NT2/D1 (cell line): ENCODE measurements at regions not wholly inside any gene's neighbourhood (a gene's known extent, or its start where the extent isn't known, plus 50 kb on each side); places are given as distances from the start of the nearest gene placed in this dataset.

ENCODE experiments used
- DNase-seq: peaks from one replicate; pipeline ENCODE4 v3.0.0-alpha.2; 2011; ENCODE audit warnings: low read depth, low spot score
- H3K27me3 ChIP-seq: 2 replicates; pipeline ENCODE4 v1.6.0; 2011; ENCODE audit warnings: mild to moderate bottlenecking; ENCODE audit not compliant: insufficient read length, insufficient read depth
- H3K36me3 ChIP-seq: 2 replicates; pipeline ENCODE4 v1.6.1; 2011; ENCODE audit warnings: mild to moderate bottlenecking, low read length, mixed read lengths; ENCODE audit not compliant: insufficient read depth, insufficient read length
- H3K4me1 ChIP-seq: 2 replicates; pipeline ENCODE4 v1.5.1; 2011; ENCODE audit not compliant: insufficient read depth, insufficient read length
- H3K4me3 ChIP-seq: 2 replicates; pipeline ENCODE4 v1.5.1; 2011; ENCODE audit warnings: low read depth; ENCODE audit not compliant: insufficient read length
- H3K9ac ChIP-seq: 2 replicates; pipeline ENCODE4 v1.6.0; 2011; ENCODE audit warnings: low read depth; ENCODE audit not compliant: insufficient read length
- H3K9me3 ChIP-seq: 2 replicates; pipeline ENCODE4 v1.5.1; 2011; ENCODE audit warnings: mild to moderate bottlenecking, low read length; ENCODE audit not compliant: insufficient read depth
- SUZ12 ChIP-seq: IDR thresholded peaks from 2 replicates; pipeline ENCODE4 v1.6.1; 2011; ENCODE audit not compliant: insufficient read length, insufficient read depth; ENCODE audit errors: extremely low read depth
- YY1 ChIP-seq: IDR thresholded peaks from 2 replicates; pipeline ENCODE4 v1.6.1; 2011; ENCODE audit not compliant: insufficient read length, insufficient read depth
- ZNF274 ChIP-seq: IDR thresholded peaks from 2 replicates; pipeline ENCODE4 v1.6.1; 2011; ENCODE audit warnings: mild to moderate bottlenecking, low read depth, low read length

- Histone ChIP-seq H3K4me3 (no peak overlapping the region), H3K4me1 (no peaks in the 10 kb centered on the region), H3K9me3 (no peaks in the 10 kb centered on the region), H3K9ac (no peak overlapping the region), H3K36me3 (no peaks in the 10 kb centered on the region), H3K27me3 (no peaks in the 10 kb centered on the region)
- DNase-seq, result no peak
- TF ChIP-seq SUZ12 (no peak), ZNF274 (no peak), YY1 (no peak)
These were observed 95.6 kb upstream of the NRXN3 start for GRCh38 chr14:78074561-78074960.

- TF ChIP-seq SUZ12 (no peak), ZNF274 (no peak), YY1 (no peak)
- no peak for DNase-seq
- Histone ChIP-seq H3K9ac (no peak overlapping the region), H3K9me3 (no peaks in the 10 kb centered on the region), H3K4me3 (no peak overlapping the region), H3K27me3 (no peaks in the 10 kb centered on the region), H3K4me1 (no peaks in the 10 kb centered on the region), H3K36me3 (no peaks in the 10 kb centered on the region)
These were observed 95.1 kb upstream of the NRXN3 start for GRCh38 chr14:78075033-78075432.

GRCh38 chr14:78075555-78076277 lies 94.5 kb upstream of the NRXN3 start:
- Histone ChIP-seq H3K9me3 (no peaks in the 10 kb centered on the region), H3K4me3 (no peak overlapping the region), H3K27me3 (no peaks in the 10 kb centered on the region), H3K36me3 (no peaks in the 10 kb centered on the region), H3K9ac (no peak overlapping the region), H3K4me1 (no peaks in the 10 kb centered on the region)
- no peak for DNase-seq
- TF ChIP-seq ZNF274 (no peak), YY1 (no peak)

GRCh38 chr14:78081245-78081644 lies 88.9 kb upstream of the NRXN3 start:
- TF ChIP-seq YY1, result no peak
- no peak for TF ChIP-seq SUZ12
- no peak for TF ChIP-seq ZNF274
- Histone ChIP-seq H3K9ac (no peak overlapping the region), H3K36me3 (no peaks in the 10 kb centered on the region), H3K4me3 (no peak overlapping the region), H3K4me1 (no peaks in the 10 kb centered on the region), H3K9me3 (no peaks in the 10 kb centered on the region), H3K27me3 (no peaks in the 10 kb centered on the region)
- no peak for DNase-seq

- DNase-seq, result no peak
- Histone ChIP-seq H3K4me3 (no peak overlapping the region), H3K36me3 (no peaks in the 10 kb centered on the region), H3K27me3 (no peaks in the 10 kb centered on the region), H3K9ac (no peak overlapping the region), H3K4me1 (no peaks in the 10 kb centered on the region), H3K9me3 (no peaks in the 10 kb centered on the region)
- TF ChIP-seq SUZ12 (no peak), YY1 (no peak), ZNF274 (no peak)
These were observed 86.3 kb upstream of the NRXN3 start for GRCh38 chr14:78083837-78084236.

GRCh38 chr14:78086342-78086741 lies 83.8 kb upstream of the NRXN3 start:
- no peaks in the 10 kb centered on the region for H3K27me3 ChIP-seq

GRCh38 chr14:78088916-78089315 lies 81.3 kb upstream of the NRXN3 start:
- DNase-seq, result no peak
- H3K4me3 ChIP-seq, result no peak overlapping the region
- no peaks in the 10 kb centered on the region for H3K27me3 ChIP-seq
- TF ChIP-seq SUZ12, result no peak
- no peak for TF ChIP-seq ZNF274
- no peak for TF ChIP-seq YY1
- H3K36me3 ChIP-seq, result no peaks in the 10 kb centered on the region
- no peak overlapping the region for H3K9ac ChIP-seq
- no peaks in the 10 kb centered on the region for H3K4me1 ChIP-seq
- no peaks in the 10 kb centered on the region for H3K9me3 ChIP-seq

More at GRCh38 chr14:78086342-78086741, 83.8 kb upstream of the NRXN3 start:
- H3K9me3 ChIP-seq, result no peaks in the 10 kb centered on the region
- no peaks in the 10 kb centered on the region for H3K36me3 ChIP-seq
- no peaks in the 10 kb centered on the region for H3K4me1 ChIP-seq
- H3K9ac ChIP-seq, result no peak overlapping the region
- no peak for DNase-seq
- TF ChIP-seq SUZ12 (no peak), YY1 (no peak), ZNF274 (no peak)
- no peak overlapping the region for H3K4me3 ChIP-seq
